Neutrophil (primary cell): ENCODE measurements at regions not wholly inside any gene's neighbourhood (a gene's known extent, or its start where the extent isn't known, plus 50 kb on each side); places are given as distances from the start of the nearest gene placed in this dataset.
"Not testable (repeated sequence)": the region's sequence is repeated elsewhere in the genome, so short reads cannot be mapped to it uniquely, and the experiment has no call there.

Experiments
- H3K27ac ChIP-seq: fragments of 200-600 bp; sonication (generic); 2 replicates; pipeline ENCODE4 v1.5.1; 2016; ENCODE audit warnings: mild to moderate bottlenecking, moderate library complexity
- H3K27me3 ChIP-seq: fragments of 200-600 bp; sonication (generic); 2 replicates; pipeline ENCODE4 v1.6.0; 2016; ENCODE audit warnings: mild to moderate bottlenecking
- H3K36me3 ChIP-seq: fragments of 200-600 bp; sonication (generic); 2 replicates; pipeline ENCODE4 v1.5.1; 2017
- H3K4me1 ChIP-seq, 2 experiments: fragments of 200-600 bp in 1 of 2; sonication (generic) in 1 of 2; 1 replicate in 1 of 2; 2 replicates in 1 of 2; pipeline versions ENCODE4 v1.5.1 to v1.6.1; 2013 to 2016; ENCODE audit warnings: low read depth in 1 of 2, low read length in 1 of 2, mild to moderate bottlenecking in 1 of 2, moderate library complexity in 1 of 2; ENCODE audit not compliant: control insufficient read depth in 1 of 2, insufficient read depth in 1 of 2
- H3K4me3 ChIP-seq, 2 experiments: fragments of 200-600 bp in 1 of 2; sonication (generic) in 1 of 2; 1 replicate in 1 of 2; 2 replicates in 1 of 2; pipeline ENCODE4 v1.5.1; 2013 to 2016; ENCODE audit warnings: low read depth in 1 of 2, low read length in 1 of 2, mild to moderate bottlenecking in 1 of 2, moderate library complexity in 1 of 2
- H3K9me3 ChIP-seq: fragments of 200-600 bp; sonication (generic); 2 replicates; pipeline ENCODE4 v1.5.1; 2016
- TF ChIP-seq, protein P1 (sequence below): fragments of 200-600 bp; sonication (generic); IDR thresholded peaks from 2 replicates; pipeline ENCODE4 v1.5.1; 2016; ENCODE audit warnings: antibody characterized with exemption

DNA sequence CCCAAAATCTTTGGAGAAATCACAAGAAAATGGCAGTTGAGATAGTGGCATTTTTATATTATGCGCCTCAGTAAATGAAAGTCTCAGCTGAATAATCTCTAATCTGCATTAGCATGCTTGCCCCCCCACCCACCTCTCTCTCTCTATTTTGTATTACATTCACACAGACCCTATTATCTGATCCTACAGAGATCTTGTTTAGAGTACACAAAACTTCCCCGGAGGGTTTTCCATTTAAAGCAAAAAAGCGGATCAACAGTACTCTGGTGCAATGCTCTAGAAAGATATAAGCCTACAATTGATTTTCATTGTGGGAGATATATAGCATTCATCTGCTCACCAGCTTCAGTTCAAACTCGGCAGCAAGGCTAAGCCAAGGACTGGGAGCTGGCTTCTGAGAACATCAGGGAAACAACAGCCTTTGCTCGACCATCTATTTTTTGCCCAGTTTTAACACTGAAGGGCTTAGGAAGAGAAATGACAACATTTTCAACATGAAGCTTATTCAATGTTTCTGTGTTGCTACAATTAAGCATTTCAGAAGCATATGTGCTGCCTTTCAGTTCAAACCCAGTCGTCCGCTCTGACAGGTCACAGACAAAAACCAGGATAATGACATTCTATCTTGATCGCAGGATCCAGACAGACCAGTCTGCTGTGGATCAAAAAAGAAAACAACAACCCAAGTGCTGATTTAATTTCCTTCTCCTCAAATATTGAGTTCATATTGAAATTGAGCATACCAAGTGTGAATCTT, 137.6 kb upstream of the ATXN1 start:
- no peak overlapping the region for H3K4me3 ChIP-seq
- no peak overlapping the region for H3K27ac ChIP-seq
- H3K4me1 ChIP-seq = no peaks in the 10 kb centered on the region
- TF ChIP-seq, protein P1, sequence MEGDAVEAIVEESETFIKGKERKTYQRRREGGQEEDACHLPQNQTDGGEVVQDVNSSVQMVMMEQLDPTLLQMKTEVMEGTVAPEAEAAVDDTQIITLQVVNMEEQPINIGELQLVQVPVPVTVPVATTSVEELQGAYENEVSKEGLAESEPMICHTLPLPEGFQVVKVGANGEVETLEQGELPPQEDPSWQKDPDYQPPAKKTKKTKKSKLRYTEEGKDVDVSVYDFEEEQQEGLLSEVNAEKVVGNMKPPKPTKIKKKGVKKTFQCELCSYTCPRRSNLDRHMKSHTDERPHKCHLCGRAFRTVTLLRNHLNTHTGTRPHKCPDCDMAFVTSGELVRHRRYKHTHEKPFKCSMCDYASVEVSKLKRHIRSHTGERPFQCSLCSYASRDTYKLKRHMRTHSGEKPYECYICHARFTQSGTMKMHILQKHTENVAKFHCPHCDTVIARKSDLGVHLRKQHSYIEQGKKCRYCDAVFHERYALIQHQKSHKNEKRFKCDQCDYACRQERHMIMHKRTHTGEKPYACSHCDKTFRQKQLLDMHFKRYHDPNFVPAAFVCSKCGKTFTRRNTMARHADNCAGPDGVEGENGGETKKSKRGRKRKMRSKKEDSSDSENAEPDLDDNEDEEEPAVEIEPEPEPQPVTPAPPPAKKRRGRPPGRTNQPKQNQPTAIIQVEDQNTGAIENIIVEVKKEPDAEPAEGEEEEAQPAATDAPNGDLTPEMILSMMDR = no peak
- H3K36me3 ChIP-seq = no peaks in the 10 kb centered on the region
- no peaks in the 10 kb centered on the region for H3K9me3 ChIP-seq
- no peaks in the 10 kb centered on the region for H3K27me3 ChIP-seq

DNA sequence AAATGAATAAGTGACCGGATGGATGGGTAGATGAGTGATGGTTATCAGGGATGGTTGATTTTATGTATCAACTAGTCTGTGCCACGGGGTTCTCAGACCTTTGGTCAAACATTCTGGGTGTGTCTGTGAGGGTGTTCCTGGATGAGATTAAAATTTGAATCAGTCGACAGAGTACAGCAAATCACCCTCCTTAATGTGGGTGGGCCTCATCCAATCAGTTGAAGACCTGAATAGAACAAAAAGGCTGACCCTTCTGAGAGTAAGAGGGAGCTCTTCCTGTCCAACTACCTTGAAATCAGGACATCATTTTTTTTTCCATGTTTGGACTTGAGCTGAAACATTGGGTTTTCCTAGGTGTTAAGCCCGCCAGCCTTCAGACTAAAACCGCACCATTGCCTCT, 136.4 kb upstream of the ATXN1 start:
- TF ChIP-seq, protein P1 = no peak
- no peaks in the 10 kb centered on the region for H3K4me1 ChIP-seq
- no peaks in the 10 kb centered on the region for H3K27me3 ChIP-seq
- H3K27ac ChIP-seq = no peak overlapping the region
- no peak overlapping the region for H3K4me3 ChIP-seq
- H3K9me3 ChIP-seq = no peaks in the 10 kb centered on the region
- no peaks in the 10 kb centered on the region for H3K36me3 ChIP-seq

DNA sequence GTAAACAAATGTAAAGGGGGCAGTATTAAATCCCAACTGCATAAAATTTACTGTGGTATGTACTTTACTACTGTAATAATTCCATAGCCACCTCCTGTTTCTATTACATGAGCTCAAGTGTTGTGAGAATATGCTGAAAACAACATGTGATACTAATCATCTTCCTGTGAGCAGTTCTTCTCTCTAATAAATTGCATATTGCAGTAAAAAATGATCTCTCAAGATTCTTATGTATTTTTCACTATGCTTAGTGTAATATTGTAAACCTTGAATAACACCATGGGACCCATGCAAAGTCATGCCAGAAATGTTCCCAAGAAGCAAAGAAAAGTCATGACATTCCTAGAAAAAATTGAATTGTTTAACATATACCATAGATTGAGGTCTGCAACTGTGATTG, 133.0 kb upstream of the ATXN1 start:
- Histone ChIP-seq H3K4me3 (no peak overlapping the region), H3K4me1 (peaks cover 0 to 4% of the 10 kb centered on the region in 2 experiments), H3K9me3 (no peaks in the 10 kb centered on the region), H3K27me3 (no peaks in the 10 kb centered on the region), H3K27ac (no peak overlapping the region), H3K36me3 (no peaks in the 10 kb centered on the region)
- TF ChIP-seq, protein P1 = no peak

DNA sequence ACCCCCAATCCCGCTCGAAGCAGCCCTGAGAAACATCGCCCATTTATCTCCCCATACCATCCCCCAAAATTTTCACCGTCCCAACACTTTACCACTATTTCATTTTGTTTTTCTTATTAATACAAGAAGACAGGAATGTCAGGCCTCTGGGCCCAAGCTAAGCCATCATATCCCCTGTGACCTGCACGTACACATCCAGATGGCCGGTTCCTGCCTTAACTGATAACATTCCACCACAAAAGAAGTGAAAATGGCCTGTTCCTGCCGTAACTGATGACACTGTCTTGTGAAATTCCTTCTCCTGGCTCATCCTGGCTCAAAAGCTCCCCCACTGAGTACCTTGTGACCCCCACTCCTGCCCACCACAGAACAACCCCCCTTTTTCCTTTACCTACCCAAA, 129.8 kb upstream of the ATXN1 start:
- not testable (repeated sequence) for H3K9me3 ChIP-seq, H3K4me3 ChIP-seq, H3K4me1 ChIP-seq, H3K36me3 ChIP-seq, H3K27ac ChIP-seq, H3K27me3 ChIP-seq

DNA sequence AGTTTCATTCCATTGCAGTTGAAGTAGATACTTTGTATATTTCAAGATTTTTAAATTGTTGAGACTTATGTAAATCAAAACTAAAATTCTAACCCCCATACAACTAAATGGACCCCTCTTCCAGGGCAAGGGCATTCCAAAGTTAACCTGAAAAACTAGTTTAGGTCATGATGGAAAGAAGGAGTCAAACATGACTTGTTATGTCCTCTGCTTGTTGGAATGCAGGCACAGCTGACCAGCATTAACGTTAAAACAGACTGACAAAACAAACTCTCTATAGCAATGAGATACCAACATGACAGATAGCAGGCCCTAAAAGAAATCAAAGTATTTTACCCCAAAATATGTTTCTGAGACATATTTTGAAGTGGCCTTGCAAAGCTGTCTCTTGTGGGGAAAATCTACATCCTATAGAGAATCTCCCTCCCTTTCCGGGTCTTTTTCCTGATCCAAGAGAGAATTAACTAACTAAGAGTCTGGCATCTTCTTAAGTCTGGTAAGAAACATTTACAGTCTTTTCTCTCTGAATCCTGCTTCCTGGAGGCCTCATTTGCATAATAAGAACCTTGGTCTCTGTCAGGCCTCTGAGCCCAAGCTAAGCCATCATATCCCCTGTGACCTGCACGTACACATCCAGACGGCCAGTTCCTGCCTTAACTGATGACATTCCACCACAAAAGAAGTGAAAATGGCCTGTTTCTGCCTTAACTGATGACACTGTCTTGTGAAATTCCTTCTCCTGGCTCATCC, 124.3 kb upstream of the ATXN1 start:
- Histone ChIP-seq H3K36me3 (no peaks in the 10 kb centered on the region), H3K4me3 (no peak overlapping the region), H3K27ac (no peak overlapping the region), H3K9me3 (no peaks in the 10 kb centered on the region), H3K27me3 (no peaks in the 10 kb centered on the region), H3K4me1 (peaks cover 0 to 5% of the 10 kb centered on the region in 2 experiments)
- TF ChIP-seq, protein P1 = no peak

DNA sequence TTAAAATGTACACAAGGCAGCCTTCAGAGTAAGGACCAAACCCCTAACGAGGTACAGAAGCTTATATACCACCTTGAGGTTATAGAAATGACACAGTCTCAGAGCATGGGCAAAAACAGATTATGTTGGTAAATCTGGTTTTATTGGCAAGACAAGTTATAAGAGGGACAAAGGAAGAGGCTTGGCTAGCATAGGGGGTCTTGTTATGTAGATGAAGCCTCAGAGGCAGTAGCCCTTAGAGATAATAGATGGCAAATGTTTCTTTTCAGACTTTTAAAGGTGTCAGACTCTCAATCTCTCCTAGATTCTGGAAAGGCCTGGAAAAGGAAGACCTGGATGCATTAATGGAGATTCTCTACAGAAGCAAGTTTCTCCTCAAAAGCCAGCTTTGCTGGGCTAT, 123.3 kb upstream of the ATXN1 start:
- no peaks in the 10 kb centered on the region for H3K36me3 ChIP-seq
- H3K9me3 ChIP-seq = no peaks in the 10 kb centered on the region
- no peak overlapping the region for H3K4me3 ChIP-seq
- H3K4me1 ChIP-seq = peaks cover 0 to 3% of the 10 kb centered on the region in 2 experiments
- no peaks in the 10 kb centered on the region for H3K27me3 ChIP-seq
- TF ChIP-seq, protein P1 = no peak
- no peak overlapping the region for H3K27ac ChIP-seq
